GM19328 (cell line): ENCODE measurements at regions not wholly inside any gene's neighbourhood (a gene's known extent, or its start where the extent isn't known, plus 50 kb on each side); places are given as distances from the start of the nearest gene placed in this dataset.

Experiments
- ATAC-seq: cut with Tn5 transposase; IDR thresholded peaks from one replicate; pipeline ENCODE4 v1.9.1; 2021; ENCODE audit warnings: mild to moderate bottlenecking, moderate library complexity; ENCODE audit not compliant: unreplicated experiment

GRCh38 chr3:18837137-18837755 is 311.1 kb upstream of the KCNH8 start:
- no peak for ATAC-seq

DNA sequence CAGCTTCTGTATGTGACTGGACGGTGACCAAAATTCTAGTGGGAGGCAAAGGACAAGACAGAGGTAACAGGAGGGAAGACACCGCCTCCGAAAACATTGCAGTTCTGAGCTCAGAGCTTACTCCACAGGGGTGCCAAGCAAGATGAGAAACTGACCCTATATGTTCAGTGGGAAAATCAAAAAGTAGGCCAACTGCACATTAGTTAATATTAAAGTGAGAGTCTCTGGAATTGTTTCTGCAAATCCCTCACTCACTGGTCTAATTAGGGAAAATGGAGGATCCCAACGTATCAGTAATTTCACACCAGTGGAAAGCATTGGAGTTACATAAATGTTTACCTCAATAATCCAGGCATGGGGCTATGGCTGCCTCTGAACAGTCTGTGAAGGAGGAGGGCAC is 313.3 kb upstream of the KCNH8 start:
- ATAC-seq, result no peak

GRCh38 chr3:18830087-18830486 is 318.2 kb upstream of the KCNH8 start:
- no peak for ATAC-seq

DNA sequence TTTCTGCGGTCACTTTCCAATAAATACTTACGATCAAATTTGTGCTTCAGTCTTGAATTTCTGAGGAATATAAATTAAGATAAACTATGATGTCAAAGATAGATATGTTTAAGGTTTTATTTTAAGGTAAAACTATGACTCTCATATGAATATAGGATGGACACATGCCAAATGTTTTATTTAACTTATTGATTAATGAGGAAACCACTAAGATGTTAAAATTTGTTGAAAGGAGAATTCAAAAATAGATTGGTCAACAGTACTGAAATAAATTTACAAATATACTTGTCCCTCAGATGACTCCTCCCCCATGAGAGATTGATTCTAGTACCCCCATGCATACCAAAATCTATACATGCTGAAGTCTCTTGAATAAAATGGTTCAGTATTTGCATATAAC is 319.7 kb upstream of the KCNH8 start:
- no peak for ATAC-seq

DNA sequence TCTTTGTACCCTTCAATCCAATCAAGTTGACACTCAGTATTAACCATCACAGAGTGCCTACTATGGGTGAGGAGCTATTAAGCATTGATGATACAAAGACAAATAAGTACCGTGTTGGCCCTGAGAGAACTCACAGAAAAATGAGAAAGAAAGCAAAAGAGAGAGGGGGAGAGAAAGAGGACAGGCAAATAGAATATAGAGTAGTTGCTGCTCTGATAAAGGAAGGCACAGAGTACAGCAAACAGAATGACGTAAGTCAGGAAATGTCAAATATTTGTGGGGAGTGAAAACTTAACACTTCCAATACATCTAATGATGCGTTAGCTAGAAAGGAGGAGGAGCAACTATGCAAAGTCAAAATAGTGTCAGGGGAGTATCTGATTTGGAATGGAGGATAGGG is 320.6 kb upstream of the KCNH8 start:
- no peak for ATAC-seq

GRCh38 chr3:18825665-18826064 is 322.6 kb upstream of the KCNH8 start:
- ATAC-seq, result no peak

DNA sequence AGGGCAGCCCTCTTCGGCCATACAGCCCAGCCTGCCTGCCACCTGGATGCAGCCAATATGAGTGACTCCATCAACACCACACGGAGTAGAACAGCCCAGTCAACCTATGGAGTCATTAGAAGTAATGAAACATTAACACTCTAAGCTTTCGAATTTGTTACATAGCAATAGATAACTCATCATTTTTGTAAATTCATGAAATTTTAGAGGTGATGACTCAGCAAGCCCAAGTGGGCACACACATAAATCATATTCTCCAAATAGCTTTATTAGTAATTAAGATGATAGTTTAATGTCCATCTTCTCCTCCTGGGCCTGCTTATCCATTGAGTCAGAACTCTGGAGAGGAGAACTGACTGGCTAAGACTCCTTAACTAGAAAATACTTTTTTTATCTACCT is 335.0 kb upstream of the KCNH8 start:
- no peak for ATAC-seq

GRCh38 chr3:18812316-18812715 is 336.0 kb upstream of the KCNH8 start:
- ATAC-seq, result no peak

DNA sequence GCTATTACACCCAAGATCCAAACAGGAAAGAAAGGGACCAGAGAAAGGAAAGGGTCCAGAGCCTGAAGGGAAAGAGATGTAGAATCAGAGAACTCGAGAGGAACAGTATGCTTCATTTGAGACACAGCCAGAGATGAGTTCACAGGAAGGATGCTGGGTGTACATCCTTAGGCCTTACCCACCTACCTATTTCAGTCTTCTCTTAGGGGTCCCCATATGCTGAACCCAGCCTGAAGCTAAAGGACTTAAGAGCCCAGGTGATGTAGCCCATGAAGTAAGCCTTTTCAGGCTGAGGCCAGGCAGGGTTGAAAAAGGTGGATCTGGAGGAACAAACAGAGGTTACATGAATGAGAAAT is 338.0 kb upstream of the KCNH8 start:
- no peak for ATAC-seq

DNA sequence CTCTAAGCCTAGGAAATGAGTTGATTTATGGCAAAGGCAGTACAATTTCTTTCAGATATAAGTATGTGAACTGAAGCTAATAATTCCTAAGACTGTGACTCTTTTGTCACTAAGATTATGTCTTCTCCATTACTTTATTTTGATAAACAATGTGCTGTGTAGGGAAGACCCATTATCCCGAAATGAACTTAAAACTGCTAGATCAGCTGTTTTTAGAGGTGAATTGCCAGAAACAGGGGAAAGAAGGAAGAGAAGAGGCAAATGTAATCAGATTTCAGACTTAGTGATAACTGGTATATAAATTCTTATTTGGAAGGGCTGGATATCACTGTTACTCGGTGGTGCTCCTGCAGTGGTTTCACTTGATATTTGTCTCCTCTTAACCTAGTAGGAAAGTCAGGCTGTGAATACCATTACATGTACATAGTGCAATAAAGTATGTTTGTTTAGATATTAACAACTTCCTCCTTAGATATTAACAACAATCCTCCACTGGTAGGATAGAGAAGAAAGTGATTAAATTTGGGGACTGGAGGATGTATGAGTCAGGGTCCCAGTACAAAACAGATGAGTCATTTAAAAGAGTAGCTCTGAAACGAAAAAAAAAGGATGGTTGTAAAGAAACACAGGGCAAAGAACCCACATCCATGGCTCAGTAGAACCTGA is 338.5 kb upstream of the KCNH8 start:
- ATAC-seq, result no peak

DNA sequence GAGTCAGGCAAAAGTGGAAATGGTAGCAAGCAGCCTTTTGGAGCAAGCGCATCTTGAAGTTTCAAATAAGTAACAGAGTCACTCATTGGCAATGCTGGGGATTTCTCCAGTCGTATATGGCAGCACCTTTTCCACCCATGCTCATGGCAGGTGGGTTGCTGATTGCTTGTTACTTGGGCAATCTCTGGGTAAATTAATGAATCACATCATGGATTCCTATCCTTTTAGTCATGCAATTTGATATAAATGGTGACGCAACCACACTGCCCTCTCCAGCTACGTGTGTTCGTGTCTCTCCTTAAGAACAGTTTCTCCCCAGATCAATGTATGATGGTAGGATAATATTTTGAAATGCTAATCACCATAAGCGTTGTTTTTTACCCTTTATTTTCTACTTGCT is 339.9 kb upstream of the KCNH8 start:
- no peak for ATAC-seq

- no peak for ATAC-seq
Measured at GRCh38 chr3:18807593-18807992, 340.7 kb upstream of the KCNH8 start.

DNA sequence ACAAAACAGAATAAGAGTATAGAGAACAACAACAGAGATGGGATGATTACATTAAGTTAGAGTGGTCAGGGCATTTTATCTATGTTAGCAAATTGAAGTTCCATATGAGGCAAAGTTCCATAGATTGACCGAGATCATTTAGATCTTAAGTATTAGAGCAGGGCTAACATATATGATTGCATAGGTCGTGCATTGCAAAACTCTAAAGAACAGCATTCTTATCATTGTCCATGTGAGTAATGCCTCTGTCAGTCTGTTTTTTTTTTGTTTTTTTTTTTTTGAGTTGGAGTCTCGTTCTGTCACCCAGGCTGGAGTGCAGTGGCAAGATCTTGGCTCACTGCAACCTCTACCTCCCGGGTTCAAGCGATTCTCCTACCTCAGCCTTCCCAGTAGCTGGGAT is 341.7 kb upstream of the KCNH8 start:
- ATAC-seq, result no peak

DNA sequence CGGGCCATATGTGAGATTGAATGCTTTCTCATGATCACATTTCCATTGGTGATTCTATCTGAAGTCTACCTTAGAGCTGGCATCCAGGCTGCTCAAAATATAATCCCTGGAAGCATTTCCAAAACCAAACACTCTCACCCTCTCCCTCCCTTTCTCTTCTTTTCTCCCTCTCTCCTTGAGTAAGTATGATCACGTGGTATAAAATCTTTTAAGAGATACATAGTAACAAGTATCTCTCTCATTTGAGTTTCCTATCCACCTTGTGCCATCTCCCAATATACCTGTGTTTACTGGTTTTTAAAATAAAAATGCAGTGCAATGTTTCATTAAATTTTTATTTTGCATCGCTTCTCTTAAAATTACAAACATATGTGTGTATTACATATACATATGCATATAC is 350.9 kb upstream of the KCNH8 start:
- ATAC-seq, result no peak

- no peak for ATAC-seq
Measured at GRCh38 chr3:18795078-18795477, 353.2 kb upstream of the KCNH8 start.

GRCh38 chr3:18791752-18792151 is 356.6 kb upstream of the KCNH8 start:
- ATAC-seq, result no peak

- no peak for ATAC-seq
Measured at GRCh38 chr3:18791182-18791581, 357.1 kb upstream of the KCNH8 start.

DNA sequence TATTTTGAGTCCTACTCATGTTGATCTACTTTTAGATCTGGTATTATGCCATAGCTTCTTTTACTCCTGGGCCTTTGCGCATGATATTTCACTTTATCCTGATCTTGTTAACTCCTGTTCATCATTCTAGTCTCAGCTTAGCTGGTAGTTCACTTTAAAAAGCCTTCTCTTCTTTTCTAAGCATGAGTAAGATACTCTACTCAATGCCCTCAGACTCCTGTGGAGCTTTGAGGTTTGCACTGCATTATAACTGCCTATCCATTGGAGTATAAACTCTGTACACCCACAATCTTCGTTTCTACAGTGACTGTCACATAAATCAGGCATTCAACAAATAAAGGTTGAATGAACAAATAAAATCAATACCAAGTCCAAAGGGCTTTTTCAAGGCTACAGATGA is 357.9 kb upstream of the KCNH8 start:
- ATAC-seq, result no peak

DNA sequence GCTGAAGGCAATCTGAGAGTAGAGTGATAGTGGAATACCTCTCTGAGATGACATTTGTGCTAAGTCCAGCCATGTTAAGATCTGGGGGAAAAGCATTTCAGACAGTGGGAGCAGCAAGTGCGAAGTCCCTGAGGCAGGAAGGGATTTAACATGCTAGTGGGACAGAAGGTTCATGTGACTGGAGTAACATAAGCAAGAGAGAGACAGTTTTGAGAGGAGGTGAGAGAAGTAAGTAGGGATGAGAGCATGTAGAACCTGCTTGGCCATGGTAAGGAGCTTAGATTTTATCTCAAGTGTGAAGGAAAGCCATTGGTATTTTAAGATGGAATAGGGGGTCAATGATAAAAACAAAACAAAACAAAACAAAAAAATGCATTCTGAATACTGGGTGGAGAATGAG is 358.6 kb upstream of the KCNH8 start:
- ATAC-seq, result no peak

DNA sequence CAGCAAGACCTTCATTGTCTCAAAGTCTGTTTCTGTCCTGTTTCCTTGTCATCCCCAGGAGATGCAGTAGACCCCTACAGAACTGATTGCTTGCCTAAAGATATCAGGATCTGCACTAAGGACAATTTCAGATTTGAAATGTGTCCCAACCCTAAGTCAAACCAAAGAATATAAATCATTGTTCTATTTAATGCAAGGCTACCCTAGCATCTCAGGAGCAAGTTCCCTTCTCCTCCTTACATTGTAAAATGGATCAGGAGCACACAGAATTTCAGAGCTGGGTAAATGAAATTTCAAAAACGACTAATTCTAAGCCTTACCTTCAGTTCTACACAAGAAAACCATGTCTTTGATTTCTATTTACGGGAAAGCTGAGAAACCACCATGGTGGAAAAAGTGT is 360.9 kb upstream of the KCNH8 start:
- ATAC-seq, result no peak

GRCh38 chr3:18786650-18787323 is 361.5 kb upstream of the KCNH8 start:
- ATAC-seq, result no peak

DNA sequence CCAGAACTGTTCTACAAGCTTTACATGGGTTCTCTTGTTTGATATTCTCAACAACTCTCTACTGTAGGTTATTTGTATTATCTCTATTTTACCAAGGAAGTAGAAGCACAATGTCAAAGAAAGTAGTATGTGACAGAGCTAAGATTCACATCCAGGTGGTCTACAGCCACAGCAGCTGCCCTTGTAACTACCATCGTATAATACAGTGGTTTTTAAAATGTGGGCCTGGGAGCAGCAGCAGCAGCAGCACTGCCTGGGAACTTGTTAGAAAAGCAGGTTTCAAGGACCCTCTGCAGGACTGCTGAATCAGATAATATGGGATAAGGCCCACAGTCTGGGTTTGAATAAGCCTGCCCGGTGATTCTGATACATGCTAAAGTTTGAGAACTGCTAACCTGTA is 357.1 kb upstream of the SATB1 start:
- ATAC-seq, result no peak

DNA sequence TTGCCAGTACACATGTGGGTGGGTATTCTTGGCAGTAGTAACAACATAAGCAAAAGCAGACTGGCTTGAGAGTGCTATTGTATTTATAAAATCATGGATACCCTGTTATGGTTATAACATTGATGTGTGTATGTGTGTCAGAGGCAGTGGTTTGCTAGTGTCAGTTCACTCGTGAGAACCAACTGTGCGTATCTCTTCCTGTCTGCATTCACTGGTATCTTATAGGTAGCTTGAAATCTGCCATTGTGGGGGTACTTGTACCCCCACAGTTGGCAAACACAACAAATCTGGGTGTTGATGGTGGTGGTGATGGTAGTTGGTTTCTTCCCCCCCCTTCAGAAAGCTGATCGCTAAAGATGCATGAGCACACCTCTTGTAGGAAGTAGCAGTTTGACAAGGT is 355.8 kb upstream of the SATB1 start:
- no peak for ATAC-seq
